ENCODE measurements at regions not wholly inside any gene's neighbourhood (a gene's known extent, or its start where the extent isn't known, plus 50 kb on each side); places are given as distances from the start of the nearest gene placed in this dataset.

DNA sequence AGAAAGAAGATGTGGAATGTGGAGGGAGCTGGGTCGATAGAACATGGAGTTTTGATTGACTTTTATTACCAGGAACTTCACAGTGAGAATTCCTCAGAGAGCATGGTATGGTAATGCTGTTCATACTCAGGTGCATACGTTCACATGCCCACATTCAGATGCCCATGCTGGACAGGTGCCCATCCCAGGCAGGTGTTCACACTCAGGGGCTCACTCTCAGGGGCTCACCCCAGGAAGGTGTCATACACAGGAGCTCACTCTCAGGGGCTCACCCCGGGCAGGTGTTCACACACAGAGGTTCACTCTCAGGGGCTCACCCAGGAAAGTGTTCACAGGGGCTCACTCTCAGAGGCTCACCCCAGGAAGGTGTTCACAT lies 360.0 kb upstream of the SFSWAP start:
- H3K27ac ChIP-seq = no peak overlapping the region
- DNase-seq = no peak
- no peak overlapping the region for H3K4me3 ChIP-seq
- no peak for TF ChIP-seq POLR2A (IDR thresholded peaks at IDR 0.05)
- TF ChIP-seq, protein P1, sequence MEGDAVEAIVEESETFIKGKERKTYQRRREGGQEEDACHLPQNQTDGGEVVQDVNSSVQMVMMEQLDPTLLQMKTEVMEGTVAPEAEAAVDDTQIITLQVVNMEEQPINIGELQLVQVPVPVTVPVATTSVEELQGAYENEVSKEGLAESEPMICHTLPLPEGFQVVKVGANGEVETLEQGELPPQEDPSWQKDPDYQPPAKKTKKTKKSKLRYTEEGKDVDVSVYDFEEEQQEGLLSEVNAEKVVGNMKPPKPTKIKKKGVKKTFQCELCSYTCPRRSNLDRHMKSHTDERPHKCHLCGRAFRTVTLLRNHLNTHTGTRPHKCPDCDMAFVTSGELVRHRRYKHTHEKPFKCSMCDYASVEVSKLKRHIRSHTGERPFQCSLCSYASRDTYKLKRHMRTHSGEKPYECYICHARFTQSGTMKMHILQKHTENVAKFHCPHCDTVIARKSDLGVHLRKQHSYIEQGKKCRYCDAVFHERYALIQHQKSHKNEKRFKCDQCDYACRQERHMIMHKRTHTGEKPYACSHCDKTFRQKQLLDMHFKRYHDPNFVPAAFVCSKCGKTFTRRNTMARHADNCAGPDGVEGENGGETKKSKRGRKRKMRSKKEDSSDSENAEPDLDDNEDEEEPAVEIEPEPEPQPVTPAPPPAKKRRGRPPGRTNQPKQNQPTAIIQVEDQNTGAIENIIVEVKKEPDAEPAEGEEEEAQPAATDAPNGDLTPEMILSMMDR (IDR thresholded peaks at IDR 0.05) = no peak
- intact Hi-C loops (cut with DNase I) = no loop called here
- no peaks in the 10 kb centered on the region for H3K36me3 ChIP-seq
- H3K4me1 ChIP-seq = no peaks in the 10 kb centered on the region
- peaks cover 0 to 58% (median 0%) of the 10 kb centered on the region in 4 donors for H3K27me3 ChIP-seq
- 48 to 71% methylated on average over 2 of the region's 3 CpGs for WGBS, 2 donors
- H3K9me3 ChIP-seq = no peaks in the 10 kb centered on the region

DNA sequence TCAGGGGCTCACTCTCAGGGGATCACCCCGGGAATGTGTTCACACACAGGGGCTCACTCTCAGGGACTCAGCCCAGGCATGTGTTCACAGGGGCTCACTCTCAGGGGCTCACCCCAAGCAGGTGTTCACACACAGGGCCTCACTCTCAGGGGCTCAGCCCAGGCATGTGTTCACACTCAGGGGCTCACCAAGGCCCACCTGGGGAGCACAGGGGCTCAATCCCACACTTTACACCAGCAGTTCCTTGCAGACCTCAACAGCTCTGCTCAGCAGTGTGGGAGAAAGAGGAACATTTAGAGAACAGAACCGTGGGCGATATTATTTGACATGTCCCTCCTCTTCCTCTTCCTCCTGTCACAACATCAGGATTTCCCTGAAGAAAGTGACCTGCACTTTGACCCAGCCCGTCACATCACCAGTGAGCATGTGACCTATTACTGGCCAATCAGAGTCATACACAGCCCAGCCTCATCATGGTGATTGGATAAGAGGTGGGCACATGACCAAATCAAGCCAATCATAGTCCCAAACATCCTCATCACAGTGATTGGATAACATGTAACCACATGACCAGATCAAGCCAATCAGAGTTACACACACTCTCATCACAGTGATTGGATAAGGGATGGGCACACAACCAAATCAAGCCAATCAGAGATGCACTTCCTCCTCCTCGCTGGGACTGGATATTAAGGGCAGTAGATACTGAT lies 359.4 kb upstream of the SFSWAP start:
- H3K4me1 ChIP-seq = no peaks in the 10 kb centered on the region
- H3K27ac ChIP-seq = no peak overlapping the region
- no peaks in the 10 kb centered on the region for H3K9me3 ChIP-seq
- H3K4me3 ChIP-seq = no peak overlapping the region
- no peaks in the 10 kb centered on the region for H3K36me3 ChIP-seq
- TF ChIP-seq POLR2A (IDR thresholded peaks at IDR 0.05) = no peak
- TF ChIP-seq, protein P1 (IDR thresholded peaks at IDR 0.05) = no peak
- WGBS, 2 donors = 79 to 85% methylated on average over 4 to 5 of the region's 5 CpGs
- no peak for DNase-seq
- intact Hi-C loops (cut with DNase I) = no loop called here
- H3K27me3 ChIP-seq = peaks cover 0 to 59% (median 0%) of the 10 kb centered on the region in 4 donors

DNA sequence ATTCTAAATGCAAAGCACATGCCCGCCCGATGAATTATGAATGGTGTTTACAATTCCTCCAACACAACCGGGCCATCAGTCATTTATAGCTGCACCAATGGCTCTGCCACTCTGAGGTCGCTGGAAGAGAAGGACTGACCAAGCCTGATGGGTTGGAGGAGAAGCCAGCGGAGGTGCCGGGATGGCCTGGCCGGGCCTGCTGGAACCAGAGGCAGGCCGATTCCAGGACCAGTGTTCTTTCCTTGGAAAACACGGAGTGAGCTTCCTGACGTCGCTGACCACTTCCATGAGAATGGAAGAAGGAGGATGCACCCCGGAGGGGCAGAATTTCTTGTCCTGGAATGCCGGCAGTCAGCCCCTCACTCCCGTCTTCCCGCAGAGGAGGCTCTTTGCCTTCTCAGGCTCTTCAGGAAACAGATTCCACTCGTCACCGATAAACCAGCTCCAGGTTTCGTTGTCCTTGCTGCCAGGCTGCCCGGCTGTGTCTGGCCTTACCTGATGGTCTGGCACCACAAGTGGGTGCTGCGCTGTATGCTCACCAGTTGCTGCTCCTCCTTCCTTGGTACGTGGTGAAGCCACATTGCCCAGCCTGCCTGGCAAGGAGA lies 358.5 kb upstream of the SFSWAP start:
- no peaks in the 10 kb centered on the region for H3K9me3 ChIP-seq
- H3K36me3 ChIP-seq = no peaks in the 10 kb centered on the region
- TF ChIP-seq POLR2A (IDR thresholded peaks at IDR 0.05) = no peak
- TF ChIP-seq, protein P1 (IDR thresholded peaks at IDR 0.05) = no peak
- intact Hi-C loops (cut with DNase I) = no loop called here
- DNase-seq = no peak
- H3K27ac ChIP-seq = no peak overlapping the region
- no peaks in the 10 kb centered on the region for H3K4me1 ChIP-seq
- H3K4me3 ChIP-seq = no peak overlapping the region
- H3K27me3 ChIP-seq = peaks cover 0 to 52% (median 0%) of the 10 kb centered on the region in 4 donors
- whole genome bisulfite sequencing, 2 donors = 89 to 93% methylated on average over 12 to 19 of the region's 21 CpGs

- no peak for TF ChIP-seq POLR2A (IDR thresholded peaks at IDR 0.05)
- TF ChIP-seq, protein P1 (IDR thresholded peaks at IDR 0.05) = no peak
- Histone ChIP-seq H3K27ac (no peak overlapping the region), H3K9me3 (no peaks in the 10 kb centered on the region), H3K4me1 (no peaks in the 10 kb centered on the region), H3K4me3 (no peak overlapping the region), H3K36me3 (no peaks in the 10 kb centered on the region), H3K27me3 (peaks cover 0 to 46% (median 0%) of the 10 kb centered on the region in 4 donors)
- DNase-seq = no peak
- WGBS, 2 donors = 50 to 83% methylated on average over 1 of the region's 2 CpGs
- intact Hi-C loops (cut with DNase I) = no loop called here
Observed at GRCh38 chr12:131353376-131353775, 357.5 kb upstream of the SFSWAP start.

- no peak overlapping the region for H3K4me3 ChIP-seq
- WGBS, 2 donors = 36 to 40% methylated on average over 4 to 5 of the region's 6 CpGs
- H3K36me3 ChIP-seq = no peaks in the 10 kb centered on the region
- no peak for TF ChIP-seq POLR2A (IDR thresholded peaks at IDR 0.05)
- TF ChIP-seq, protein P1 (IDR thresholded peaks at IDR 0.05) = no peak
- no peak for DNase-seq
- H3K4me1 ChIP-seq = no peaks in the 10 kb centered on the region
- no peak overlapping the region for H3K27ac ChIP-seq
- no peaks in the 10 kb centered on the region for H3K9me3 ChIP-seq
- peaks cover 0 to 41% (median 0%) of the 10 kb centered on the region in 4 donors for H3K27me3 ChIP-seq
- intact Hi-C loops (cut with DNase I) = no loop called here
Observed at GRCh38 chr12:131353826-131354225, 357.1 kb upstream of the SFSWAP start.

All from esophagus squamous epithelium (tissue), 5 donors.